K562 (cell line): ENCODE measurements at regions not wholly inside any gene's neighbourhood (a gene's known extent, or its start where the extent isn't known, plus 50 kb on each side); places are given as distances from the start of the nearest gene placed in this dataset.
"Not testable (repeated sequence)": the region's sequence is repeated elsewhere in the genome, so short reads cannot be mapped to it uniquely, and the experiment has no call there.

Source experiments
- ATAC-seq: fragments of 200-7000 bp; cut with Tn5 transposase; 3 replicates; pipeline ENCODE4 v1.9.1; 2020; ENCODE audit warnings: moderate library complexity
- BruUV-seq: library from RNA; stranded (reverse); fragments of 400-500 nt; replicated peaks from 2 replicates; lab custom pipeline; 2021; lab: Mats Ljungman, UMichigan
- CTCF ChIA-PET: fragments of 300-600 bp; formaldehyde crosslinking; extraction: SDS; loops from one replicate; lab custom pipeline; 2021; ENCODE audit warnings: low intra/inter-chr PET ratio; lab: Yijun Ruan, JAX
- POLR2A ChIA-PET: fragments of 300-600, 350-650 bp; sonication (Branson Sonifier 250); formaldehyde crosslinking; extraction: SDS; loops from one replicate; lab custom pipeline; 2021; ENCODE audit warnings: antibody characterized with exemption, inconsistent platforms; lab: Yijun Ruan, JAX
- DNase-seq, 4 experiments: peaks; one replicate each; pipeline versions ENCODE4 v3.0.0 to v3.0.0-alpha.2; 2011 to 2018; ENCODE audit warnings: low spot score in 3 of 4, mixed read lengths in 3 of 4; ENCODE audit errors: extremely low read depth in 1 of 4
- FAIRE-seq: peaks from 2 replicates; lab custom pipeline; 2011; peaks lifted over from hg19 to GRCh38; lab: Jason Lieb, UNC
- H2AFZ ChIP-seq: 2 replicates; pipeline ENCODE4 v1.6.0; 2011; ENCODE audit warnings: low read depth, low read length, control low read depth, inconsistent platforms
- H3K27ac ChIP-seq: fragments of 200-600 bp; 3 replicates; pipeline ENCODE4 v1.8.0; 2011; ENCODE audit warnings: low read depth, mild to moderate bottlenecking, control low read depth, inconsistent platforms, low read length, moderate library complexity, mixed read lengths; ENCODE audit errors: extremely low read depth
- H3K27me3 ChIP-seq, 2 experiments: fragments of 300-600 bp in 1 of 2; 2 replicates in 1 of 2; 3 replicates in 1 of 2; pipeline versions ENCODE4 v1.6.0 to v1.8.0; 2011; ENCODE audit warnings: inconsistent platforms in 2 of 2, low read length in 2 of 2, mild to moderate bottlenecking in 1 of 2, mixed read lengths in 1 of 2, moderate library complexity in 1 of 2; ENCODE audit not compliant: control insufficient read depth in 2 of 2, insufficient read depth in 2 of 2
- H3K36me3 ChIP-seq: fragments of 300-600 bp; 3 replicates; pipeline ENCODE4 v1.8.0; 2011; ENCODE audit warnings: mild to moderate bottlenecking, low read length, inconsistent platforms; ENCODE audit not compliant: control insufficient read depth, insufficient read depth
- H3K4me1 ChIP-seq, 2 experiments: fragments of 200-600 bp in 1 of 2; replicated peaks in 1 of 2; 2 replicates in 1 of 2; 3 replicates in 1 of 2; pipeline versions ENCODE4 v1.5.1 to v1.8.0; 2011; ENCODE audit warnings: inconsistent platforms in 2 of 2, low read length in 2 of 2, mild to moderate bottlenecking in 1 of 2, mixed read lengths in 1 of 2, moderate library complexity in 1 of 2; ENCODE audit not compliant: control insufficient read depth in 2 of 2, insufficient read depth in 2 of 2
- H3K4me2 ChIP-seq: 2 replicates; pipeline ENCODE4 v1.6.1; 2011; ENCODE audit warnings: low read length, control low read depth, inconsistent platforms, mixed read lengths; ENCODE audit not compliant: insufficient read depth
- H3K4me3 ChIP-seq: fragments of 200-600 bp; sonication (generic), shearing (Covaris generic); 2 replicates; pipeline ENCODE4 v1.5.1; 2016; ENCODE audit warnings: control low read depth, inconsistent platforms
- H3K79me2 ChIP-seq: fragments of 200-600 bp; 3 replicates; pipeline ENCODE4 v1.8.0; 2011; ENCODE audit warnings: low read length, inconsistent platforms; ENCODE audit not compliant: control insufficient read depth, insufficient read depth
- H3K9ac ChIP-seq, 2 experiments: 2 replicates each; pipeline versions ENCODE4 v1.6.0 to v1.6.1; 2011; ENCODE audit warnings: low read depth in 2 of 2, low read length in 2 of 2, control low read depth in 1 of 2, inconsistent platforms in 1 of 2, mild to moderate bottlenecking in 1 of 2, mixed read lengths in 1 of 2; ENCODE audit not compliant: insufficient read depth in 1 of 2
- H3K9me1 ChIP-seq: one replicate; pipeline ENCODE4 v1.6.0; 2011; ENCODE audit warnings: inconsistent platforms, mild to moderate bottlenecking, low read length, moderate library complexity; ENCODE audit not compliant: control insufficient read depth, insufficient read depth
- H3K9me3 ChIP-seq: replicated peaks from 2 replicates; pipeline ENCODE4 v1.5.1; 2011; ENCODE audit warnings: low read depth, low read length, inconsistent platforms; ENCODE audit not compliant: control insufficient read depth, insufficient read depth
- H4K20me1 ChIP-seq: replicated peaks from 2 replicates; pipeline ENCODE4 v1.6.1; 2011; ENCODE audit warnings: low read length, inconsistent platforms, mixed read lengths; ENCODE audit not compliant: control insufficient read depth, insufficient read depth
- RAD21 ChIP-seq, 2 experiments: fragments of 250-450 bp in 1 of 2; fragments of 450-650 bp in 1 of 2; sonication (Bioruptor Pico) in 1 of 2; formaldehyde crosslinking in 1 of 2; IDR thresholded peaks in 1 of 2; conservative IDR thresholded peaks in 1 of 2; 2 replicates each; pipeline versions ENCODE4 v1.4.0 to v1.8.0; 2020 to 2022; ENCODE audit warnings: mild to moderate bottlenecking in 2 of 2, moderate library complexity in 1 of 2
- ZSCAN29 ChIP-seq: fragments of 450-650 bp; IDR thresholded peaks from 2 replicates; pipeline ENCODE4 v1.6.1; 2017
- WGBS: fragments of 100-300 bp; shearing (Covaris generic); methylation state at CpG from one replicate; pipeline ENCODE4 v1.1.6; 2016; ENCODE audit warnings: low coverage, mixed read lengths; ENCODE audit not compliant: insufficient coverage; ENCODE audit errors: missing lambda C conversion rate; 5-methylcytosine and 5-hydroxymethylcytosine counted together
- in situ Hi-C: fragments of 300-500 bp; cut with MboI; formaldehyde crosslinking; loops from 4 replicates; pipeline ENCODE4 v1.15.0; 2018; ENCODE audit warnings: inconsistent platforms, mixed read lengths
- intact Hi-C: fragments of 100-400 bp; cut with micrococcal nuclease; formaldehyde crosslinking; loops from 2 replicates; pipeline ENCODE4 v1.14.2; 2022
- TF ChIP-seq, protein P1 (sequence below), 2 experiments: fragments of 450-650 bp; formaldehyde crosslinking in 1 of 2; IDR thresholded peaks; 2 replicates each; pipeline versions ENCODE4 v1.4.0 to v1.6.1; 2014 to 2020; ENCODE audit warnings: mild to moderate bottlenecking in 2 of 2, borderline replicate concordance in 1 of 2, low read depth in 1 of 2
- TF ChIP-seq, protein P2 (sequence below): fragments of 450-650 bp; formaldehyde crosslinking; IDR thresholded peaks from 2 replicates; pipeline ENCODE4 v1.4.0; 2020; ENCODE audit warnings: mild to moderate bottlenecking, moderate library complexity

DNA sequence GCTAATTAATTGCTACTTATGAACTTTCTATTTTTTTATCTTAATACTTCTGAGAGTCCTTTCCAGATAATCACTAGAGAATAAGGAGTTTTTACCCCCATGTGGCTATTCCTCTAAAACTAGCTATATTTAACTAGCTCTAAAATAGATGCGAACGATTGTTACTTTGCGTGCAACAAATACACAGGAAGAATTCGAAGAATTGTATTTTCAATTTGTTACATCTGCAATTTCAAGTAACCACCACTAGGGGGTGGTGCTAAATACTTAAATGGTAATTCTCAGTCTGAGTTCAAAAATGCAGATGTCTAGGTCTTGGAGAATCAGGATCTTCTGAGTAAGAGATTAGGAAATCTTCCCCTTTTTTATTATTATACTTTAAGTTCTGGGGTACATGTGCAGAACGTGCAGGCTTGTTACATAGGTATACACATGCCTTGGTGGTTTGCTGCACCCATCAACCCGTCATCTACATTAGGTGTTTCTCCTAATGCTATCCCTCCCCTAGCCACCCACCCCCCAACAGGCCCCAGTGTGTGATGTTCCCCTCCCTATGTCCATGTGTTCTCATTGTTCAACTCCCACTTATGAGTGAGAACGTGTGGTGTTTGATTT is 80.9 kb upstream of the KIF2A start:
- TF ChIP-seq, protein P1, sequence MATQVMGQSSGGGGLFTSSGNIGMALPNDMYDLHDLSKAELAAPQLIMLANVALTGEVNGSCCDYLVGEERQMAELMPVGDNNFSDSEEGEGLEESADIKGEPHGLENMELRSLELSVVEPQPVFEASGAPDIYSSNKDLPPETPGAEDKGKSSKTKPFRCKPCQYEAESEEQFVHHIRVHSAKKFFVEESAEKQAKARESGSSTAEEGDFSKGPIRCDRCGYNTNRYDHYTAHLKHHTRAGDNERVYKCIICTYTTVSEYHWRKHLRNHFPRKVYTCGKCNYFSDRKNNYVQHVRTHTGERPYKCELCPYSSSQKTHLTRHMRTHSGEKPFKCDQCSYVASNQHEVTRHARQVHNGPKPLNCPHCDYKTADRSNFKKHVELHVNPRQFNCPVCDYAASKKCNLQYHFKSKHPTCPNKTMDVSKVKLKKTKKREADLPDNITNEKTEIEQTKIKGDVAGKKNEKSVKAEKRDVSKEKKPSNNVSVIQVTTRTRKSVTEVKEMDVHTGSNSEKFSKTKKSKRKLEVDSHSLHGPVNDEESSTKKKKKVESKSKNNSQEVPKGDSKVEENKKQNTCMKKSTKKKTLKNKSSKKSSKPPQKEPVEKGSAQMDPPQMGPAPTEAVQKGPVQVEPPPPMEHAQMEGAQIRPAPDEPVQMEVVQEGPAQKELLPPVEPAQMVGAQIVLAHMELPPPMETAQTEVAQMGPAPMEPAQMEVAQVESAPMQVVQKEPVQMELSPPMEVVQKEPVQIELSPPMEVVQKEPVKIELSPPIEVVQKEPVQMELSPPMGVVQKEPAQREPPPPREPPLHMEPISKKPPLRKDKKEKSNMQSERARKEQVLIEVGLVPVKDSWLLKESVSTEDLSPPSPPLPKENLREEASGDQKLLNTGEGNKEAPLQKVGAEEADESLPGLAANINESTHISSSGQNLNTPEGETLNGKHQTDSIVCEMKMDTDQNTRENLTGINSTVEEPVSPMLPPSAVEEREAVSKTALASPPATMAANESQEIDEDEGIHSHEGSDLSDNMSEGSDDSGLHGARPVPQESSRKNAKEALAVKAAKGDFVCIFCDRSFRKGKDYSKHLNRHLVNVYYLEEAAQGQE (IDR thresholded peaks at IDR 0.05; ENCODE audit: borderline replicate concordance): peak; percentile 21; the same call in 1 of the 2 replicates
- TF ChIP-seq, protein P1 (CRISPR knock-in tag; IDR thresholded peaks at IDR 0.05; ENCODE audit: low read depth): not testable (repeated sequence)
- peak; percentile 78 for TF ChIP-seq ZSCAN29
- peak; percentile 48 to 69 for TF ChIP-seq RAD21 (CRISPR knock-in tag; conservative IDR thresholded peaks at IDR 0.05 in 1 of 2, IDR thresholded peaks at IDR 0.05 in 1 of 2)
- TF ChIP-seq, protein P2, sequence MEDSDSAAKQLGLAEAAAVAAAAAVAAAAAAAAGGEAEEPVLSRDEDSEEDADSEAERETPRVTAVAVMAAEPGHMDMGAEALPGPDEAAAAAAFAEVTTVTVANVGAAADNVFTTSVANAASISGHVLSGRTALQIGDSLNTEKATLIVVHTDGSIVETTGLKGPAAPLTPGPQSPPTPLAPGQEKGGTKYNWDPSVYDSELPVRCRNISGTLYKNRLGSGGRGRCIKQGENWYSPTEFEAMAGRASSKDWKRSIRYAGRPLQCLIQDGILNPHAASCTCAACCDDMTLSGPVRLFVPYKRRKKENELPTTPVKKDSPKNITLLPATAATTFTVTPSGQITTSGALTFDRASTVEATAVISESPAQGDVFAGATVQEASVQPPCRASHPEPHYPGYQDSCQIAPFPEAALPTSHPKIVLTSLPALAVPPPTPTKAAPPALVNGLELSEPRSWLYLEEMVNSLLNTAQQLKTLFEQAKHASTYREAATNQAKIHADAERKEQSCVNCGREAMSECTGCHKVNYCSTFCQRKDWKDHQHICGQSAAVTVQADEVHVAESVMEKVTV (CRISPR knock-in tag): peak; percentile 23; the same call in 1 of the 2 replicates
- H3K9me3 ChIP-seq, H4K20me1 ChIP-seq, H3K4me2 ChIP-seq, H3K27ac ChIP-seq, H3K9ac ChIP-seq, DNase-seq, H3K4me3 ChIP-seq, H3K27me3 ChIP-seq, H3K36me3 ChIP-seq, POLR2A ChIA-PET, BruUV-seq, H3K4me1 ChIP-seq, H3K9me1 ChIP-seq, FAIRE-seq, H3K79me2 ChIP-seq: not testable (repeated sequence)
- CTCF ChIA-PET: interaction anchor here (2.4 kb wide), 1 partner anchor 129 kb away, joined by 13 read pairs; no protein-coding TSS in a partner anchor
- peak; percentile 9; the same call in 1 of the 3 replicates for ATAC-seq
- WGBS: 19% methylated on average over 5 of the region's 7 CpGs
- intact Hi-C loops: loop anchor here (5.0 kb wide), 2 partner anchors 42 to 122 kb away; no protein-coding TSS in a partner anchor
- in situ Hi-C loops: loop anchor here (5.0 kb wide), 1 partner anchor 117 kb away; no protein-coding TSS in a partner anchor
- H2AFZ ChIP-seq: peak overlapping the region; percentile 68
